Natural killer cell treated with Interleukin-12 subunit alpha and Interleukin-12 subunit beta and Interleukin-15 and Interleukin-18, amount 100 ng/mL, for 72 hours (primary cell): ENCODE measurements at regions not wholly inside any gene's neighbourhood (a gene's known extent, or its start where the extent isn't known, plus 50 kb on each side); places are given as distances from the start of the nearest gene placed in this dataset.

ENCODE experiments used
- ATAC-seq, 2 donors: fragments of 150-1000 bp; cut with Tn5 transposase in 1 of 2; sonication (Bioruptor Pico), chemical (Tn5 transposase) in 1 of 2; 2 replicates each; pipeline ENCODE4 v1.10.0; 2021
- DNase-seq: peaks from one replicate; pipeline ENCODE4 v3.0.0; 2022; ENCODE audit warnings: low spot score
- H3K27ac Mint-ChIP-seq, 2 donors: 1 replicate in 1 of 2; 2 replicates in 1 of 2; pipeline ENCODE4 v1.8.0; 2022; ENCODE audit warnings: mixed read lengths in 2 of 2, mild to moderate bottlenecking in 1 of 2, moderate library complexity in 1 of 2
- H3K27me3 Mint-ChIP-seq, 2 donors: 1 replicate in 1 of 2; 2 replicates in 1 of 2; pipeline ENCODE4 v1.8.0; 2022; ENCODE audit warnings: mixed read lengths in 2 of 2
- H3K36me3 Mint-ChIP-seq: one replicate; pipeline ENCODE4 v1.8.0; 2022; ENCODE audit warnings: mixed read lengths
- H3K4me1 Mint-ChIP-seq, 2 donors: 1 replicate in 1 of 2; 2 replicates in 1 of 2; pipeline ENCODE4 v1.8.0; 2022; ENCODE audit warnings: low read depth in 2 of 2, mixed read lengths in 2 of 2, mild to moderate bottlenecking in 1 of 2
- H3K4me3 Mint-ChIP-seq: one replicate; pipeline ENCODE4 v1.8.0; 2022; ENCODE audit warnings: mixed read lengths
- H3K9me3 Mint-ChIP-seq: 2 replicates; pipeline ENCODE4 v1.8.0; 2022; ENCODE audit warnings: mixed read lengths

- H3K4me1 Mint-ChIP-seq: no peaks in the 10 kb centered on the region
These were observed 516.9 kb upstream of the KLF12 start for GRCh38 chr13:74651121-74651520.

GRCh38 chr13:74647991-74648390 lies 513.8 kb upstream of the KLF12 start:
- Mint-ChIP-seq H3K36me3 (no peaks in the 10 kb centered on the region), H3K27me3 (peaks cover 14 to 16% of the 10 kb centered on the region in 2 donors), H3K4me1 (no peaks in the 10 kb centered on the region), H3K9me3 (no peaks in the 10 kb centered on the region), H3K4me3 (no peak overlapping the region), H3K27ac (no peak overlapping the region)
- DNase-seq: no peak
- ATAC-seq: no peak

More at GRCh38 chr13:74651121-74651520, 516.9 kb upstream of the KLF12 start:
- H3K27me3 Mint-ChIP-seq: peaks cover 9 to 10% of the 10 kb centered on the region in 2 donors
- no peaks in the 10 kb centered on the region for H3K36me3 Mint-ChIP-seq
- H3K9me3 Mint-ChIP-seq: no peaks in the 10 kb centered on the region
- no peak overlapping the region for H3K27ac Mint-ChIP-seq
- H3K4me3 Mint-ChIP-seq: no peak overlapping the region
- ATAC-seq (no peak), DNase-seq (no peak)

DNA sequence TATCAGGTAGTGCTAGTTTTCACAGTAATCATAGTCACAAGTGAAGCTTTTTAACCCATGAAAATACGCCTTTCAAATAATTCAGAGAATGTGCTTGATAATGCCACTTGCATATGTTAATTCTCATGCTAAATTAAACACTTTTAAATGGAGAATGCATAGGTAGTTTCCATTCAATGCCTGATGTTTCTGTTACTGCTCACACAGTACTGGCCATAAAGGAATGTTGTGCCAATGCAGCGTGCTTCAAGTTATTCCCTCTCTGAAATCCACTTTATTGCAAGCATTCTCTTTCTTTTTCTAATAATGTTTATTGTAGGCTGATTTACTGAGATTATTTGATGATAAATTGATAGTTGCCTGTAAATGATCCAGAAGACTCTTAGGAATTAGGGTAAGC lies 513.0 kb upstream of the KLF12 start:
- Mint-ChIP-seq H3K4me1 (no peaks in the 10 kb centered on the region), H3K27me3 (peaks cover 7 to 10% of the 10 kb centered on the region in 2 donors), H3K4me3 (no peak overlapping the region), H3K27ac (no peak overlapping the region), H3K36me3 (no peaks in the 10 kb centered on the region), H3K9me3 (no peaks in the 10 kb centered on the region)
- DNase-seq (no peak), ATAC-seq (no peak)

DNA sequence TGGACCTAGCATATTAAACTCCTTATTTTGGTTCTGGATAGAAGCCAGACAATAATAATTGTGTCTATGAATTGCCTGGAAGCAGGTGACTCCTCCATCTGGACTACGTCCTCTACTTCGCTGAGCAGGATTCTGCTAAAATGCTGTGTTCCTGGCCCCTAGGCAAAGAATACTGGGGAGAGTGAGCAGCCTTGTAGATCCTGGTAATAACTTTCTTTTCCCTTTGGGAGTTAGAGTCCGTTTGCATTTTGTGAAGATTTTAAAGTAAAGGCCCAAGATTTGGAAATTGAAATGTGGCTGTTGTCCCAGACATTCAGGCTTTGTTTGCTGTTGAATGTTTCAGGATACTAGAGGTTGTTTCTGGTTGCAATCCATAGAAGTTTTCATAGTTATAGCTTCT lies 511.9 kb upstream of the KLF12 start:
- no peak for ATAC-seq
- DNase-seq: no peak
- no peaks in the 10 kb centered on the region for H3K9me3 Mint-ChIP-seq
- H3K4me1 Mint-ChIP-seq: no peaks in the 10 kb centered on the region
- no peaks in the 10 kb centered on the region for H3K36me3 Mint-ChIP-seq
- peaks cover 7 to 9% of the 10 kb centered on the region in 2 donors for H3K27me3 Mint-ChIP-seq
- H3K27ac Mint-ChIP-seq: no peak overlapping the region
- H3K4me3 Mint-ChIP-seq: no peak overlapping the region

DNA sequence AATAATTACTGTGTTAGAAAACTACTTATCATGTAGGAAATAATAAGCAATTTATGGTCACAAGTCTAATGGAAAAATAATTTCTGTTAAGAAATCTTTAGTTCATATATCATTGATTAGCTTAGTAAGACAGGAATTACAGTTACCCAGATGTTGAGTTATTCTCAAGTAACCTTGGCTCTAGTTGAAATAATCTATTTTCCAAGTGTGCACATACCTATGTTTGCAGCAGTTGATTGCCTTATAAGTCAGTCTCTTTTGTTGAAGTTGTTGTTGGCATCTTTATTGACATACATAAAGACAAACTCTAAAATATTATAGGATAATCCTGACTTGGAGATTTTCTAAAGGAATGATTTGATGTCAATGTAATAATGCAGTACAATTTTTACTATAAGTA lies 511.4 kb upstream of the KLF12 start:
- Mint-ChIP-seq H3K27ac (no peak overlapping the region), H3K27me3 (peaks cover 7% of the 10 kb centered on the region in 2 donors), H3K36me3 (no peaks in the 10 kb centered on the region), H3K9me3 (no peaks in the 10 kb centered on the region), H3K4me1 (no peaks in the 10 kb centered on the region), H3K4me3 (no peak overlapping the region)
- DNase-seq: no peak
- no peak for ATAC-seq

DNA sequence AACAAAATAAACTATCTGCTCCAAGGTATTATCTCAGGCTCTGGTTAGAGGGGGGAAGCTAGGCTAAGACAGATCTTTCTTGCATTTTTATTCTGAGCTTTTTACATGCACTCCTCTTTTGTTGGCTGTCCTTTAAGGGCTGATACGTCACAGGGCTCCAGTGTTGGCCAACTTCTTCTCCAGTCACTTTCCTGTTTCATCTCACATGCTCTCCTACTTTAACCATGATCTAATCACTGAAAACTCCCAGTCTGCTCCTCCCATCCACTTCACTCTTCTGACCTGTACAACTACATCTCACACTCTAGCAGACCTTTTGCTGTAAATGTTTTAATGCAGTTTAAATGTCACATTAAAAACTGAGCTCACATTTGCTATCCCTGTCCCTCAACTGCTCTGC lies 510.0 kb upstream of the KLF12 start:
- Mint-ChIP-seq H3K4me3 (no peak overlapping the region), H3K4me1 (no peaks in the 10 kb centered on the region), H3K9me3 (no peaks in the 10 kb centered on the region), H3K27ac (no peak overlapping the region), H3K27me3 (peaks cover 6 to 7% of the 10 kb centered on the region in 2 donors), H3K36me3 (no peaks in the 10 kb centered on the region)
- DNase-seq: no peak
- no peak for ATAC-seq

DNA sequence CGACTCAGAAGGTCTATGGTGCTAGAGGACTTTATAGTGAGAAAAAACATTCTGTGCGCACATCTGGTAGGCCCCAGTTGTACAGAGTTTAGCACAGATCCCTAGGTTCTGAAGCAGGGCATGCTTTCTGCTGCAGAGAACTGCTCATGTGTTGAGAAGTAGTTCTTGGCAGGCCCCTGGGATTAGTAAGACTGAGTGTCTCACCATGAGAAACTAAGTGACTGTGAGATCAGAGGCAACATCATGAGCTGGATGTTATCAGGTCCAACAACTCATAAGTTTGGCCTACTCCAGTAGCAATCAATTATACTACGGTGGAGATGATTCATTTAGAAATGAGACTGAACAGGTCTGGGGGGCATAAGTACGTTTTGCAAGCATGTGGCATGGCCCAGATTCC lies 507.4 kb upstream of the KLF12 start:
- no peak for ATAC-seq
- no peaks in the 10 kb centered on the region for H3K36me3 Mint-ChIP-seq
- H3K4me1 Mint-ChIP-seq: no peaks in the 10 kb centered on the region
- peaks cover 6 to 7% of the 10 kb centered on the region in 2 donors for H3K27me3 Mint-ChIP-seq
- H3K27ac Mint-ChIP-seq: no peak overlapping the region
- DNase-seq: no peak
- no peaks in the 10 kb centered on the region for H3K9me3 Mint-ChIP-seq
- H3K4me3 Mint-ChIP-seq: no peak overlapping the region

- no peak overlapping the region for H3K27ac Mint-ChIP-seq
- no peaks in the 10 kb centered on the region for H3K36me3 Mint-ChIP-seq
- no peak overlapping the region for H3K4me3 Mint-ChIP-seq
- no peaks in the 10 kb centered on the region for H3K4me1 Mint-ChIP-seq
- no peaks in the 10 kb centered on the region for H3K9me3 Mint-ChIP-seq
- DNase-seq: no peak
- ATAC-seq: no peak
- H3K27me3 Mint-ChIP-seq: peaks cover 3 to 4% of the 10 kb centered on the region in 2 donors
These were observed 499.5 kb upstream of the KLF12 start for GRCh38 chr13:74633734-74634133.

DNA sequence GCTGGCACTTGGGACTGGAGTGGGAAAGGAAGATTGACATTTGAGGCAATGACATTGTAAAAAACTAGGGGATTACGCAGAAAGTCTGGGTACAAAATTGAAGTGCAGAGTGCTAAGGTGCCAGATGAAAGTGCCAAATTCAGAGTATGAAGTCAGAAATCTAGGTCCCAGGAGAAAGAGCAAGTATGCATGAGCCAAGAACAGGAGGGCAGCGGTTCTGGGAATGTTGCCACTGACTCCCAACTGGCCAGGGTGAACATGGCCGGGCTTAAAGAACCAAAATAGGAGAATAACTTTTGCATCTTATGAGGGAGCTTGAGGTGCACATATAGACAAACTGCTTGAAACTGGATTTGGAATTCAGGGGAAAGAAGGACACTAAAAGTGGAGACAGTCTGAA lies 495.8 kb upstream of the KLF12 start:
- Mint-ChIP-seq H3K9me3 (no peaks in the 10 kb centered on the region), H3K27ac (no peak overlapping the region)

GRCh38 chr13:74625541-74625940 lies 491.3 kb upstream of the KLF12 start:
- Mint-ChIP-seq H3K9me3 (no peaks in the 10 kb centered on the region), H3K27ac (no peak overlapping the region), H3K4me1 (no peaks in the 10 kb centered on the region), H3K36me3 (no peaks in the 10 kb centered on the region), H3K27me3 (peaks cover 12 to 29% of the 10 kb centered on the region in 2 donors), H3K4me3 (no peak overlapping the region)
- ATAC-seq (no peak), DNase-seq (no peak)

More for the DNA sequence above, 495.8 kb upstream of the KLF12 start:
- H3K4me1 Mint-ChIP-seq: no peaks in the 10 kb centered on the region
- DNase-seq (no peak), ATAC-seq (no peak)
- H3K27me3 Mint-ChIP-seq: peaks cover 10 to 19% of the 10 kb centered on the region in 2 donors
- H3K4me3 Mint-ChIP-seq: no peak overlapping the region
- no peaks in the 10 kb centered on the region for H3K36me3 Mint-ChIP-seq

DNA sequence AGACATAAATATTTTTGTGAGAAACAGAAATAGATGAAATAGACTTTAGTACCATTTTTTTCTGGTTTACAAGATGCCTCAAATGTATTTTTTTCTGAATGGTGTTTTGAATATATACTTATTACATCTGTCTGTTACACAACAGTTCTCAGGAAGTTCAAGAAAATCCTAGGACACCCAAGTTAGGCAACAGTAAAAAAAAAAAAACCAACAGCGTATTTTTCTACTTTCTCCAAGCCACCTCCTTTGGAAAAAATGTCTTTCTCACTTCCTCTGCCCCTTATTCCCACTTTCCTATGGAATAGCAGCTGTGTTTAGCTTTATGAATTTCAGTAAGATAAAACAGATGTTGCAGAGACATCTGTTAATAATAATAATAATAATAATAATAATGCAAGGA lies 489.6 kb upstream of the KLF12 start:
- H3K4me3 Mint-ChIP-seq: no peak overlapping the region
- ATAC-seq (no peak), DNase-seq (no peak)
- H3K27me3 Mint-ChIP-seq: peaks cover 10 to 35% of the 10 kb centered on the region in 2 donors
- no peaks in the 10 kb centered on the region for H3K4me1 Mint-ChIP-seq
- H3K36me3 Mint-ChIP-seq: no peaks in the 10 kb centered on the region
- H3K27ac Mint-ChIP-seq: no peak overlapping the region
- no peaks in the 10 kb centered on the region for H3K9me3 Mint-ChIP-seq

DNA sequence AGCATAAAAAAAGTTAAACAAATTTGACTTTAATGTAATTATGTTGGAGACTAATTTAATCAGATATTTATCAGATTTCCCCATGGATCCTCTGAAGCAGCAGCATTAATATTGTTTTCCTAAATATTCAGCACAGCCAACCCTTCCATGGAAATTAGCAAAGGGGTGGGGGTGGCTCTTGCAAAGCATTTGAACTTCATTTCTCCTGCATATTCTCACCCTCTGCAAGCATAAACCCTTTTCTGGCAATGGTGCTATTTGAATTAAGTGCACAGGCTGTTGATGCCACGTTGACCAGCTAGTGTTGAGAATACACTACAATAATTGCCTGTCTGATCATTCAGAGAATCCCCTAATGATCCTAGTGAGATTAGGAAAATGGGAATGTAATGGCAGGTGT lies 488.1 kb upstream of the KLF12 start:
- no peak for ATAC-seq
- Mint-ChIP-seq H3K4me3 (no peak overlapping the region), H3K27ac (no peak overlapping the region), H3K36me3 (no peaks in the 10 kb centered on the region), H3K4me1 (no peaks in the 10 kb centered on the region), H3K27me3 (peaks cover 8 to 35% of the 10 kb centered on the region in 2 donors), H3K9me3 (no peaks in the 10 kb centered on the region)
- no peak for DNase-seq

DNA sequence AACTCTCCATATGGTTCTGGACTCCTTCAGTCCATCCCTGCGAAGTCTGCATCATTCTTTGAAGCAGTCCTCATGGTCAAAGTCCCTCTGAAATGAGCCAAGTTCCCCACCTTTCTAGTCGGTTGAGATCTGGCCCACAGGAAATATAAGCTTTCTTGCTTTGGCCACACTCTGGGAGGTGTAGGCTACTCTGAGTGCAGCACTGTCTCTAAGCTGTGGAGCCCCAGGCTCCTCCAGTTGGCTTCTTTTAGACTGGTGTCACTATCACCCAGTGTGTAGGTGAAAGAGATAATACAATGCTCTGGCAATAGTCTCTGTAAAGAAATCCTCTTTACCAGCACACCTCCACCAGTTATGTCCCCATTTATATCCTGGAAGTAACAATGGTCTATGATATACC lies 486.5 kb upstream of the KLF12 start:
- DNase-seq (no peak), ATAC-seq (peak; percentile 31 to 56)
- no peak overlapping the region for H3K27ac Mint-ChIP-seq
- H3K4me1 Mint-ChIP-seq: no peaks in the 10 kb centered on the region
- H3K4me3 Mint-ChIP-seq: no peak overlapping the region
- H3K9me3 Mint-ChIP-seq: no peaks in the 10 kb centered on the region
- H3K27me3 Mint-ChIP-seq: peaks cover 13 to 41% of the 10 kb centered on the region in 2 donors
- H3K36me3 Mint-ChIP-seq: no peaks in the 10 kb centered on the region

DNA sequence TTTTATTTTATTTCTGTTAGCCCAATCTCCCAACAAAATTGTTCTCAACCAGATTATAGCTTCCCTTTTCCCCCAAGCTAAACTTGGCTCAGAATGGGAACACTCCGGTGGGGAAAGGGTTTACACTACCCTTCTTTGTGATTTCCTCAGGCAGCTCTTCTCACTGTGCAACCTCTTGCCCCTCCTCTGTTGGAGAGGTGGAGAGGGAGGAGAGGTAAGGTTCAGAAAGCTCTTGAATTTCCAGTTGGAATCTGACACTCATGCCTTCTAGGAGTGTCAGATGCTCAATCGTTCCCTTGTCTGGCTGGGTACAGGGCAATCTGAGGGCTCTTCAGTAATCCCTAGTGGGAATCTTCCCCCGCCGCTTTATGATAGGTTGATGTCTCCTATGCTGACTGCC lies 486.1 kb upstream of the KLF12 start:
- ATAC-seq: peak in 1 of 2 donors; percentile 24
- H3K27me3 Mint-ChIP-seq: peaks cover 13 to 44% of the 10 kb centered on the region in 2 donors
- no peak overlapping the region for H3K27ac Mint-ChIP-seq
- H3K4me1 Mint-ChIP-seq: no peaks in the 10 kb centered on the region
- no peaks in the 10 kb centered on the region for H3K9me3 Mint-ChIP-seq
- H3K36me3 Mint-ChIP-seq: no peaks in the 10 kb centered on the region
- H3K4me3 Mint-ChIP-seq: no peak overlapping the region
- no peak for DNase-seq

GRCh38 chr13:74597526-74597925 lies 463.3 kb upstream of the KLF12 start:
- H3K4me1 Mint-ChIP-seq: no peaks in the 10 kb centered on the region
- H3K27ac Mint-ChIP-seq: no peak overlapping the region
- peaks cover 19 to 43% of the 10 kb centered on the region in 2 donors for H3K27me3 Mint-ChIP-seq
- peaks cover 5% of the 10 kb centered on the region for H3K36me3 Mint-ChIP-seq
- no peak overlapping the region for H3K4me3 Mint-ChIP-seq
- H3K9me3 Mint-ChIP-seq: peaks cover 6% of the 10 kb centered on the region
- ATAC-seq (no peak), DNase-seq (no peak)
